Activated CD4-positive, alpha-beta T cell treated with anti-CD3 and anti-CD28 coated beads, Interleukin-2, amount 50 U/mL, for 24 hours (primary cell): ENCODE measurements at regions not wholly inside any gene's neighbourhood (a gene's known extent, or its start where the extent isn't known, plus 50 kb on each side); places are given as distances from the start of the nearest gene placed in this dataset.
"Not testable (repeated sequence)": the region's sequence is repeated elsewhere in the genome, so short reads cannot be mapped to it uniquely, and the experiment has no call there.

ENCODE experiments used
- DNase-seq, 2 donors: peaks; one replicate each; pipeline ENCODE4 v3.0.0-alpha.2; 2020; ENCODE audit warnings: low read depth in 1 of 2, low spot score in 1 of 2

- DNase-seq, result no peak
These were observed 791.9 kb downstream of the FAT4 start for GRCh38 chr4:126106658-126107057.

GRCh38 chr4:126109836-126110235 is 795.1 kb downstream of the FAT4 start:
- DNase-seq, result no peak

GRCh38 chr4:126113058-126113457 is 798.3 kb downstream of the FAT4 start:
- no peak for DNase-seq

DNA sequence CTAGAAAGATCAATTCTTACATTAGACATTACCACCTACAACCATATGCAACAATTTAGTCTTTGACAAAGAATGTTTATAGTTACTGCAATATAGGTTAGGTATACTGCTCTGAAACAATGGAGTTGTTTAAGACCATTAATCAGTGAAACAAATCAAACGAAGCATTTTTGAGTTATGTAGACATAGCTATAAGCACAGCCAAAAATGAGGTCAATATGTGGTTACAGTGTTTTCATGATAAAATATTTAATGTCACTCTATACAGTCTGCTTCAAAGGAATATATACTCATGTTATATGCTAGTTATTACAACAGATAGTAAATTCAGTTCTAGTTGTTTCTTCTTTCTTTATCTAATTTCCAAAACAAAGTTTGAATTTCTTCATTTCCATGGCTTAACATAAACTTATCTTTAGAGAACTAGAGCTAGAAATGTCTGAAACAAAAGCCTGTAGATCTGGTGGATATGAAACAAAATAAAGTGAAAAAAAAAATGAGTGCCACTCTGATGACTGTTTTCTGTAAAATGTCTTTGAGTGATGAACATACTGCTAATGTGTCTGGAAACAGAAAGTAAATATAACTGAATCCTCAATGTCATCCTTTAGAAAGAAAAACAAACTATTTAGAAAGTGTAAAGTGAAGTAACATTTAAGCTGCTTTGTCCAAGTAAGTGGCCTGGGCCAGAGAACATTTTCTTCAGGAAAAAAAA is 809.0 kb downstream of the FAT4 start:
- DNase-seq, result no peak

DNA sequence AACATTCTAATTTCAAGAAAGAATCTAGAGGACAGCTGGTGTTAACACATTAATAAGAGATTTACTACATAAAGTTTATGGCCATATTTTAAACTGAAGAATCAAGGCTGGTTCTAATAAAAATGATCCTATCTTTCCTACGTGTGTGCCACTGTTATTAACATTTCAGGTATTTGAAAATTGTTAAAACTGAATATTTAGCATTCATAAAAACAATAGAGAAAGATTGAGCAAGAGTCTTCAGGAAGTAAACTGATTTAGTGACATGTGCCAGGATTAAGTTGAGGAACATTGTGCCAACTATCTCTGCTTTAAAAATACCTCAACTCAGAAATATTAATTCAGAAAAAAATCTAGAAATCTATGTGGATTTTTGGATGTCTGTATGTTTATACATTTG is 810.1 kb downstream of the FAT4 start:
- no peak for DNase-seq

- no peak for DNase-seq
These were observed 815.5 kb downstream of the FAT4 start for GRCh38 chr4:126130215-126130614.

GRCh38 chr4:126136922-126137781 is 822.4 kb downstream of the FAT4 start:
- no peak for DNase-seq

GRCh38 chr4:126137782-126138170 is 823.0 kb downstream of the FAT4 start:
- DNase-seq, result no peak

GRCh38 chr4:126144543-126145237 is 829.9 kb downstream of the FAT4 start:
- DNase-seq, result no peak

DNA sequence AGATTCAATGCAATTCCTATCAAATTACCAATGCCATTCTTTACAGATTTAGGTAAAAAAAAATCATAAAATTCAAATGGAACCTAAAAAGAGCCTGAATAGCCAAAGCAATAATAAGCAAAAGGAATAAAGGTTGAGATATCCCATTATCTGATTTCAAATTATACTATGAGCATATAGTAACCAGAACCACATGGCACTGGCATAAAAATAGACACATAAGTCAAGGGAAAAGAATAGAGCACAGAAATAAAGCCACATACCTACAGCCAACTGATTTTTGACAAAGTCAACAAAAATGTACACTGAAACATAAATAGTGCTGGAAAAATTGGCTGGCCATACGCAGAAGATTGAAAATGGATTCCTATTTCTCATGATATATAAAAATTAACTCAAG is 853.7 kb downstream of the FAT4 start:
- DNase-seq, result no peak

DNA sequence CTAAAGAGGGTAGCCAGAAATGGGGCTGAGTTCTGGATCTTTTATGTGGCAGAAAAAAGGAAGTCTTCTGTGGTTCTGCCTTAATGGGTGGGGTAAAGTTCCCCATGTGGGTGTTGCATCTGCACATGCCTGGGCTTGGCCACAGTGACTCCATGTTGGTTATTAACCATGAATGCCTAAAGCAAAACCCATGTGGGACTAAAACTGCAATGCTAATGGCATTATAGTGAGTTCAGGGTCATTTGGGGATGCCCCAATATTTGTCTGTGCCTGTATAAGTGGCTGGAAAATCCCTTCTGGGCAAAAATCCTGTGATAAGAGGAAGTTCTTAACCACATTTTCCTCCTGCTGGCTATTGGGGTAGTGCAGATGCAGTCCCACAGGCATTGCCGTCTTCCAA is 857.4 kb downstream of the FAT4 start:
- no peak for DNase-seq

DNA sequence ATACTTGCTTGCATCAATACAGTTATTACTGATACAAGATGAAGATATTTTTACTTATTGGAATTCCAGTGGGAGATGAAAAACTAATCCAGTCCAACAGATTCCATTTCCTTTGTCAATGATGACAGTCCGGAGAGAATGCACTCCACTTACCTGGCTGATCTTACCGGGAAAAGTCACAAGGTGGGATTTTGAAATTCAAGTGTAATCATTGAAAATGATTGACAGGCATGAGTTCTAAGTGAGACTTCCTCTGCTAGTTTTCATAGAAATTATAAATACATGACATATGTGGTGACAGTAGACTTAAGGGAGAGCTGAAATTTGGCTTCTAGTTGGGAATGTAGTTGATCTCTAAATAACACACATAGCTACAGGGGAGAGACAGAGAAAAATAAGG is 859.9 kb downstream of the FAT4 start:
- no peak for DNase-seq

- DNase-seq, result no peak
These were observed 865.9 kb downstream of the FAT4 start for GRCh38 chr4:126180642-126181041.

- no peak for DNase-seq
These were observed 867.6 kb downstream of the FAT4 start for GRCh38 chr4:126182336-126182735.

DNA sequence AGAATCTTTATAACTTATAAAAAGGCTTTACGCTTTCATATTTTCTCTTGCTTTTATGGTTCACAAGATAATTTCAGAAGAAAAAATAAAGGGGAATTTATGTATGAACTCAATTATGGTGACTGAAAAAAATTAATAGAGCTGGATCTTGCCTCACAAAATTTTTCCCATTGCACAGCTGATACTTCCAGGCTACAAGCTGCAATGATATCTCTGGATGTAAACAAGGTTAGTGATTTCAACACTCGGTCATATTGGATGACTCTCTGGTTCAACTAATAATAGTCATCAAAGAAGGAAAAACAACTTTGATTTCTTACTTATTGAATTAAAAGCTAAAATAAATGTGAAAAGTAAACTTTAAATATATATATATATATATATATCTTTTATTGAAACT is 868.0 kb downstream of the FAT4 start:
- DNase-seq, result no peak

DNA sequence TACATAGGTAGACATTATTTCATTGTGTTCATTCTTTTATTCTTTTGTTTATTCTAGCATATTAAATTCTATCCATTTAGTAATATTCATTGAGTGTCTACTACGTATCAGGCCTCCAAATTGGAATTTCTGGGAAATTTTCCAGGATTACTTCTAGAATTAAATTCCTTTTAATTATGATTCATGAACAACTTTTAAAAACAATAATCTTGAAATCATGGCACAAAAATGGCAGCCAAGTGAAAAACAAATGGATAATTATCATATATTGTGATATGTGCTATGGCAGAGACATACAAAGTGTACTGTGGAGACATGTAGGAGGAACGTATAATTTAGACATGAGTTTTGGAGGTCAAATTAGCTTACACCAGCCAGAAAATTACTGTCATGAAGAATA is 868.5 kb downstream of the FAT4 start:
- no peak for DNase-seq

GRCh38 chr4:126191536-126191935 is 876.8 kb downstream of the FAT4 start:
- DNase-seq, result no peak

DNA sequence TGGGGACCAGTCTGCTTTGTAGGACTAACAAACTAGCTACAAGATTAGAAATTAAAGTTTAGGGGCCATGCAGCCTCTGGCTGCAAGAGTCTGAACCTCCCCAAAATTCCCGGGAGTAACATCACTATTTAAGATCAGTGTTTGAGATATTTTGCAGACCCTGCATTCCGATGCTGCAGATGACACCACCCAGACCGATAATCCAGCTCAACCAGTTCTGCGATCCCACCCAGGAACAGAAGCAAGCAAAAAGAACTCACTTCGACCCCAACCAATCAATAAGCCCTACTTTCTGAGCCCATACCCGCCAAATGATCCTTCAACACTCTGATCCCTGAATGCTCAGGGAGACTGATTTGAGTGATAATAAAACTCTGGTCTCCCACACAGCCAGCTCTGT is 877.8 kb downstream of the FAT4 start:
- no peak for DNase-seq

GRCh38 chr4:126201251-126202138 is 886.7 kb downstream of the FAT4 start:
- not testable (repeated sequence) for DNase-seq

DNA sequence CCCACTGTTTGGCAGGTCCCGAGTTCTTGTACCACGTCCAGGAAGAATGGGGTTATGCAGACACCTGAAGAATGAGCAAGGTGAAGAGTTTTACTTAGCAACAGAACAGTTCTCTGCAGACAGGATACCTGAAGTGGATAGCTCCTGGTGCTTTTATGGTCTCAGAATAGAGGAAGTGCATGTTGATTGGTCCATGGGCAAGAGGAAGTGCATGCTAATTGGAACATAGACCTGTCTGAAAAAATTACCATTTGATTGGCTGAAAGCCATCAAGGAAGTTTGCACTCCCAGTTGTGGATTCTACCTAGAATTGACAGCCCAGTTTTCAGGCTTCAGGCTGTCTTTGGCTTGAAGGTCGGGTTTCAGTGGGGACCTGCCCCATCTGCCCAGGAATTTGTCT is 887.5 kb downstream of the FAT4 start:
- no peak for DNase-seq

GRCh38 chr4:126207910-126208309 is 893.2 kb downstream of the FAT4 start:
- no peak for DNase-seq
